Putamen (tissue), 1 donor: ENCODE measurements at regions not wholly inside any gene's neighbourhood (a gene's known extent, or its start where the extent isn't known, plus 50 kb on each side); places are given as distances from the start of the nearest gene placed in this dataset.

Experiments used
- DNase-seq: peaks from one replicate; pipeline ENCODE4 v3.0.0-alpha.2; 2016; ENCODE audit warnings: low spot score

DNA sequence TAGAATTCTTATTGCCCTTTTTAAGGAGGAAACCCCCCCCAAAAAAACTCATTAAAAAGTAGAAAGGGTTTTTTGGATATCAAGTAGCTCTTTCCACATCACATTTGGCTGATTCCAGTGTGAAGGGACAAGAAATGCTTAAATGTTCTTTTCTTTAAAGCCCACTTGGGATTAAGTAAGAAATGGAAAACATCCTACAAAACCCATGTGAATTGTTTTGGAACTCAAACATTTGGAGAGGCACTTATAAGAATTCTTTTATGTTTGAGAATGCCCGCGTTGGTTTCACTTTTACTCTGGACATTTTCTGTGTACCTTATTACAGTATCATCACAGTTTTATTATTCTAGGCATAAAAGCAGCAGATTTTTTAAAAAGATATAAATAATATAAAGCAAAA lies 301.1 kb upstream of the ACTBL2 start:
- DNase-seq = no peak

DNA sequence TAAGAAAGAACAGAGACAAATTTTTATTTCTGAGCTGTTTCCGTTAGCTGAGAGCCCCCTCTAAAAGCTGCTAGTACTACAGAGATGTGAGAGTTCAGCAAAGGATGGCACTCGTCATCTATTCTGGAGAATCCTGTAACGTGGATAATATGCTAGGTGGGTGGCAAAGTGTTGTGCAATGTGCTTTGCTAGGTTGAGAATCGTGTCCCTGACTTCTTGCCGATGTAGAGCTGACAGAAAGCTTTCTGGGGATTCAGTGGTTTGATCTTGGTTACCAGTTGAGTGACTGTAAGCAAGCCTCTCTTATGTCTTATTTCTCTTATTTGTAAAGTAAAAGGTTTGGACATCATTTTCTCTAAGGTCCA lies 298.3 kb upstream of the ACTBL2 start:
- DNase-seq = peak; percentile 72

DNA sequence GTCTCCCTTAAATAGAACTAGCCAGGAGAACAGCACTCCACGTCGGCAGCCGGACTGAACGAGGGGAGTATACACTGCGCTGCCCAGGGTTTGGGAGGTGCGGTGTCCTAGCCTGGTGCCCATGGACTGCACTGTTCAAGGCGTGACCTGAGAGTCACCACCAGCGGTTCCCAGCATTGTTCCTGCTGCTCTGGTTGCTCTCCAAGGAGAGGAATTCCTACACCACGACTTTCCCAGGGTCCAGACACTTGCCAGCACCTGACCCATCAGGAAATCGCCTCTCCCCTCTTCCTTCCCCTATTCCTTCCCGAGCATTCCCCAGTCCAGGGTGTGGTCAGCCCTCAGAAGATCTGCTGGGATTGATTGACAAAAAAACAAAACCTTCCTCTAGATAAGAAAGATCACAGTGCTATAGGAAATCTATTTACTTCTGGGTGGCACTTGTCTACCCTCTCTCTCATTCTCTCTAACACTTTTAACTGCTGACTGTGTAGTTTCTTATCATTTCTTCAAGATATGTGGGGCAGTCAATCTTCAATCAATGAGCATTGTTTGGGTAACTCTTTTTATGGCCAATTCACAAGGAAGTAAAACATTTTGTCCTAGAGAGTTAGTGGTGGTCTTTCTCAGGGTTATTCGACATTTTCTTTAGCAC lies 297.8 kb upstream of the ACTBL2 start:
- DNase-seq = no peak

DNA sequence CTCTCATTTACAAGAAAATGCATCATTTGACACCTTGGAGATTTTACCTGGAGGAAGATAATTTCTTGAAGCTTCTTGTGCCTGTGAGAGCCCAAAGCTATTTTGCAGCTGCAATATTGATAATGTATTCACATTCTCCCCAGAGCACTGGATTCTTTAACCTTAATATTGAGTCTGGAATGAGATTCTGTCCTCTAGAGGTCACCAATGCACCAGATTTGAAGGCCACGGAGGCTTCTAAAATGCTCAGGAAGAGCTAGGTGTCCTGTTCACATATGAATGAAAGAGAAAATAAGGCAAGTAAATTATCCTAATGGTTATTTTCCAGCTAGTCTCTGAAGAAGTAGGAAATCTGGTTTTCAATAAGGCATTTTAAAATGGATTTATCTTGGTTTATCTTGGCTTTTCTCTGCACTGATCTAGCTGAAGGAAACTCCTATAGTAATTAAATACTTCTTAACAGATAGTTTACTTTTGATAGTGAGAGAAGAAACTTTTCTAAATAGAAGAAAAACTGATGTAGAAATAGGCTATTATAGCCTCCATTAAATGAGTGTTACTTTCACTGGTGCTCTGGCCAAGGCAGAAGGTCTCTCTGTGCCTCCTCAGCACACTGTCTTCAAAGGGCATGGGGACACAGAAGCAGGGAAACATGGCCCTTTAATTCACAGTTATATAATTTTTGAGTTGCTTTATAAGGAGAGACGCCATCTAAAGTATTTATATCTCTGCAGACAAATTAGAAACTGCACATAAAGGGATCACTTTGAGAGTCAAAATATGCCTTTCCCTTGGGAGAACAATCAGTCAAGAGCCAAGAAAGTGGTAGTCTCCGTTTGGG lies 297.0 kb upstream of the ACTBL2 start:
- DNase-seq = peak; percentile 77

DNA sequence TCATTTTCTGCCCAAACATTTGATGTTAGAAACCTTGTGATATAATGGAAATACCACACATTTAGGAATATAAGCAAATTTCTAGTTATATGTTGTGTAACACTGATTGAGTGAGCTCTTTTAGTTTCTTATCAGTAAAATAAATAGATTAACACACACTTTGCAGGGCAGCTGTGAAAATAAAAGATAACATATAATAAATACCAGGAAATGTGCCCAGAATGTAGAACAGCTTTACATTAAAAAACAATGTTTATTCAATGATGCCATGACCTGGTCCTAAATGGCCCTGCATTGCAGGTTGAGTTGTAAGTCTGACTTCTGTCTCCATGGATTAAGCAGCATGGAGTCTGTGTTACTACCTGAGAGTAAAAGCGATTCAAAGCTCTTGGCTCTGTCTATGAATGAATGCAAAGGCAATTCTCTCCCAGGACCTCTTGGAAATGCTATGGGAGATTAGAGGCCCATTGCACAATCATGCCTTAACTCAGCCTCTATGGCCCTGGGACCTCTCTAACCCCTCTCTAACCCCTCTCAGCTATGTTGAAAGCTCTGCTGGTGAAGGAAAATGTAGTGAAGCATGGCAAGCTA lies 296.0 kb upstream of the ACTBL2 start:
- DNase-seq = no peak

DNA sequence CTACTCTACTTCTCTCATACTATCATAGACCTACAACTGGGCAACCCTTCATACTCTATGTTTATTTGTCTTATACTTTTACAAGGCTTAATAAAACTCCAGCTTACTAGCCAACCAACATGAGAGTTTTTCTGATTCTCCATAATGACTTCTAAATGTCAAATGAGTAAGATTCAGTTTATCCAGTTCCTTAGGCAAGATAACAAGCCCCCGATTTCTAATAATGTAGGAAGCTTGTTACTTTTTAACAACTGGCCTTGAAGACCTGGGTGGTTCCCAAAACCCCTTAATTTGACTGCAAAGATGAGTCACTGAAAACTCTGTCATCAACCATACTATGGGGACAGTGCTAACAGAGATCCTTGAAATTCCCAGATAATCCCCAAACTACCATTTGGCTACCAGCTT lies 294.6 kb upstream of the ACTBL2 start:
- no peak for DNase-seq

DNA sequence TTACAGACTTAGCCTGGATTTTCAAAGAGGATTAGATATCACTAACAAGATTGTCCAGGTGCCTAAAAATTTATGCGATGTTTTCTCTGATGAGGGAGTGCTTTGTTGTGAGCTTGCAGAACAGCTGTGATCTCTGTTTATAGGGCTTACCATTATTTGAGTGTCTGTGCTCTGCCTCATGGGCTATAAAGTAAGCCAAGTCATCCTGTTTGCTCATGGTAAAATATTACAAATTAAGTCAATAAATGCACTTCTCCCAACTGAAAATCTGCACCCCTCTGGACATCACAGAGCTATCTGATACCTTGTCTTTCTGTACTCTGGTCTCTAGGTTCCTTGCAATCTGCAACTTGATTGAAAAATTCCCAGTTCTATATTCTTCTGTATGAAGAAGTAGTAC lies 293.4 kb upstream of the ACTBL2 start:
- no peak for DNase-seq

DNA sequence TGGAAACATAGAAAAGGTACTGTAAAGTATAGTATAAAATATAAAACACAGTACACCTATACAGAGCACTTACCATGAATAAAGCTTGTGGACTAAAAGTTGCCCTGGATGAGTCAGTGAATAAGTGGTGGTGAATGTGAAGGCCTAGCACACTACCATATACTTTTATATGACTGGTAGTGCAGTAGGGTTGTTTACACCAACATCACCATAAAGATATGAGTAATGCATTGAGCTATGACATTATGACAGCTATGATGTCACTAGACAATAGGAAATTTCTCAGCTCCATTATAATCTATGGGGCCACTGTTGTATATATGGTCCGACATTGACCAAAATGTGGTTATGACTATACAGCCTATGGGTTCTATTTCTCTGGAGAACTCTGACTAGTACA lies 291.8 kb upstream of the ACTBL2 start:
- no peak for DNase-seq

DNA sequence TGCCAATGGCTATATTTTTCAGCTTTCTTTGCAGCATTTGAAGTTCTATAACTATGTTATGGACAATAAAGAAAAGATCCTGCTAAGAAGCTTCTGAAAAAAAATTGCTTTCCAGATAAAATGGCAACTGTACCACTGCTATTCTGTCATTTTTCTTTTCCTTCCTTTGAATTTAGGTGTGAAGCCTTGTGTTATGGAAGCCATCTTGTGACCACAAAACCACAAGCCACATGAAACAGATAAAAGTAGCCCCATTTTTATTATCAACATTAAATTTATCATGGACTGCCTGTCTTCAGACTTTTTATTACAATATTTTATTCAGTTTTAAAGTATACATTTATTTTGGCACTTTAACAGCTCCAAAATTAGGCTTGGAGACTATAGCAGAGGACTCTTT lies 289.9 kb upstream of the ACTBL2 start:
- no peak for DNase-seq

DNA sequence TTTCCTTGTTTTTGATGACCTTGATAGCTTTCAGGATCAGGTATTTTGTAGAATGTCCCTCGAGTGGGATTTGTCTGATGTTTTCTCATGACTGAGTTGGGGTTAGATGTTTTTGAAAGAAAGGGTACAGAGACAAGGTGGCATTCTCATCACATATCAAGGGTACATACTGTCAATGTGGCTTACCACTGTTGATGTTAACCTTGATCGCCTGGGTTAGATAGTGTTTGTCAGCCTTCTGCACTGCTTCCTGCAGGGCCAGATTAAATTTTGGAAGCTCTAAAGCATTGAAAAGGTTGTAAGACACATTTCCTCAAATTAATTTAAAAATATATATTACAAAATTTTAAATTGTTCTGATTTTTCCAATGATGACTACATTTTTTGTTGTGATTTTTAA lies 287.4 kb upstream of the ACTBL2 start:
- no peak for DNase-seq

DNA sequence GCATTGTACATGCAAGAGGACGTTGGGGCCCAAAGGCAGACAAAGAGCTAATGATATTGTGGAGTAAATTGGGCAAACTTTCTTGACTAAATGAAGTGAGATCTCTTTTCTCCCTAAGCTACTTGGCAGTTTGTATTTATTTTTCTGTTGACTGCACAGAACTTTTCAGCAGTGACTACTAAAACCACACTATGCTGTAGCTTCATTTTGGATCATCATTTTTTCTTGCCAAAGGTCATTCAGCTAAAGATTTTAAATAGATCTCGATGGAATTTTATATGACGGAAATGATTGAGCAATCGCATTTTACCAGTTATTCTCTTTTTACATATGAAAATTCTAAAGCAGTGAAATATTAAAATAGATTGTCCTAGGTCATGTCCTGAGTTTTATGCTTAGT lies 286.1 kb upstream of the ACTBL2 start:
- no peak for DNase-seq

DNA sequence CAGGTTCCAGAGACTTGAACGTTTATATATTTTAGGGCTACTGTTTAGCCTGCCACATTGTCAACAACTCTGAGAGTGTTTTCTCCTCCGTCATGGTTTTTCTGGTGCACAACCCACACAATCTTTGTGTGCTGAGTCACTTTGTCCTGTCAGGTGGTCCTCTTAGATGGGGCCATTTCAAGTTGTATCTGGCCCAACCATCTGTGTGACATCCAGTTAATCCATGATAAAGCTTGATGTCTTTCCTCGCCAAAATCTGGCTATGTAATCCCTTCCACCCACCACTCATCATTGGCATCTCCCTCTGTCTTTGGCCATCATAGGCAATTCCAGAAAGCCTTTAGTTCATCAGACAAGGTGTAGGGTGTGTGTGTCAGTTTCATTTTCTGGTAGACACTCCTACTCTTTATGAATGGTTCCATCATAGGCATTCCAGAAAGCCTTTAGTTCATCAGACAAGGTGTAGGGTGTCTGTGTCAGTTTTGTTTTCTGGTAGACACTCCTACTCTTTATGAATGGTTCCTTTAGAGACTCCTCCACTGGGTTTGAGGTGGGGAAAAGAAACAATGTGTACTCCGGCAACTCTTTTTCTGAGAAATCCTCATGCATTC lies 282.0 kb upstream of the ACTBL2 start:
- no peak for DNase-seq

DNA sequence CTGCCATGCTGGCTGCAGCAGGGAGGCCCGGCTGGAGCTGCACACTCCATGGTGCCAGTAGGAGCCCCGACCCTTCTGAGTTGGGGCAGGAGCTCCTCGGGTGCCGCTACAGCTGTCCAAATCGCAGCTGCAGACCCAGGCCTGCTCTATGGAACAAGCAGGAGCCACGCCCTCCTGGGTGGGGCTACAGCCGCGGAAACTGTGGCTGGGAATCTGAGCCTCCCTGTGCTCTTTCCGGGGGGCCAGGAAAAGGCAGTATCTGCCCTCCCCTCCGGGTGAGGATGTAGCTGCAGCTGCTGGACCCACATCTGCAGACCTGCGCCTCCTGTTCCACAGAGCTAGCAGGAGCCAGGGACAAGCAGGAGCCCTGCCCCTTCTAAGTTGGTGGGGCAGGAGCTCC lies 278.9 kb upstream of the ACTBL2 start:
- DNase-seq = no peak

DNA sequence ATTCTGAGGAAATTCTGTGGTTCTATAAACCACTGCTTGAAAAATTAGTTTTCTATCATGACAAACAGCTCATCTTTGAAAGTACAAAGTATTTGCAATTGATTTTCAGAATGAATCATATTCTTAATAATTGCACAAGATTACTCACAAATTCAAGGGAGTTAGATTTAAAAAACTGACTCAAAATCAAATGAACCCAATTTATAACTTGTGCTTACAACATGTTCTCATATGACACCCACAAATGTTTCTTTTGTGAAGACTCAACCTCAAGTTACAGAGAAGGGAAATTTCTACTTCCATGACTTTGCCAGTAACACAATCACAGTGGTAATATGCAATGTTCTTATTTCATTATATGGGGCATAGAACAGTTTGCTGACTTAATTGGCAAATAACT lies 272.0 kb upstream of the ACTBL2 start:
- peak; percentile 40 for DNase-seq

DNA sequence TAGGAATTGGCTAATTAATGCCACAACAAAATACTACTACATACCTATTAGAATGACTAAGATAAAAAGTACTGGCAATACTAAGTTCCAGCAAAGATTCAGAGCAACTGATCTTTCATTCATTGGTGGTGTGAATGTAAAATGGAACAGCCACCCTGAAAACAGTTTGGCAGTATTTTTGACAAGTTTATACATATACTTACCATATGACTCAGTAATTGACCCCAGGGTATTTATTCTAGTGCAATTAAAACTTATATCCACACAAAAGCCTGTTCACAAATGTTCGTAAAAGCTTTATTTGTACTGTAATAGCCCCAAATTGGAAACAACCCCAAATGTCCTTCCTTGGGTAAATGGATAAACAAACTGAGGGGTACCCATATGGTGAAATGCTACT lies 270.8 kb upstream of the ACTBL2 start:
- DNase-seq = no peak

DNA sequence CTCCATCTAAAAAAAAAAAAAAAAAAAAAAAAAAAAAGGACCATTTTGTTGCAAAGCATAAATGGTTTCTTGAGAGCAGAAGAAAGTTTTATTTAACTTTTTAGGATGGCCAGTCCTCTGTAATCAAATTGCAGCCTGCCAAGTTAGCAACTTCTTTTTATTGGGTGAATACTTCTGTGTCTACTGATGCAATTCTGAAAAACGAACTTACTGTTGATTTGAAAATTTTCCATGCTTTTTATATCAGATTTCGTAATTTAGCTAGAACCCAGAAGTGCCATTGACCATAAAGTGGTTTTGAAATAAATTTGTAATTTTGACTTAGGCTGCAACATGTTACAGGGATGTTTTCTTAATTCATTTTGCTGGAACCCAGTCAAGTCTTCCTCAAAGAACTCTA lies 269.1 kb upstream of the ACTBL2 start:
- no peak for DNase-seq

DNA sequence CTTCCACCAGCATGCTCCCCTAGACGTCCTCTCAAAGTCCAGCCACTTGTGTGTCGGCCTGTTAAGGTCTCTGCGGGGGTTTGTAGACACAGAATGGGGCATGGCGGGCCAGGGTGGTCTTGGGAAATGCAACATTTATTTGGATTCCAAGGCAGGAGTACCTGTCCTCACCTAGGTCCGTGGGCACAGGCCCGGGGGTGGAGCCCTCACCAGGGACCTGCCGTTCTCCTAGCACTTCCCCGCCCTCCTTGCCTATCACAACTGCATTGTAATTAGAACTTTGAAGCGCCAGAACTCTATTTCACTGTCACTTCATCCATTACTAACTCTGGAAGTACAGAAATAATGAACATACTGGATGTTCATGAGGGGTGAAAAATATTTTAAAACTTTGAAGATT lies 268.3 kb upstream of the ACTBL2 start:
- no peak for DNase-seq

DNA sequence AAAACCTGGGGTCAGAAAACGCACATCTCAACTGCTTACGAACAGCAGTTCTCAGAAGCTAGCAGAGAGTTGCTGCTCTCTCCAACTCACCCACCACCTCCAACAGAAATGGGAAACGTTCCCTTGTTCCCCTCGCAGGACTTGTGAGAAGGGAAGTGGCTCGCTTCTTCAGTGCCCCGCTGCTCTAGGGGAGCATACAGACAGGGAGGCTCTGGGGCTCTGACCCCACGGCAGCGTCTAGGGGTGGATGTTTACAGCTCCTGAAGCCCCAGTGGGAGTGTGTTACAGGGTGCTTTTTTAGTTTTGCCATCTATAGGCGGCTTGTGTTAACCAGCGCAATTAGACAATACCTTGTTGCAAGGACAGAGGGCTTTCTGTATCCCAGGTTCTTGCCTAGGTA lies 267.7 kb upstream of the ACTBL2 start:
- DNase-seq = no peak

DNA sequence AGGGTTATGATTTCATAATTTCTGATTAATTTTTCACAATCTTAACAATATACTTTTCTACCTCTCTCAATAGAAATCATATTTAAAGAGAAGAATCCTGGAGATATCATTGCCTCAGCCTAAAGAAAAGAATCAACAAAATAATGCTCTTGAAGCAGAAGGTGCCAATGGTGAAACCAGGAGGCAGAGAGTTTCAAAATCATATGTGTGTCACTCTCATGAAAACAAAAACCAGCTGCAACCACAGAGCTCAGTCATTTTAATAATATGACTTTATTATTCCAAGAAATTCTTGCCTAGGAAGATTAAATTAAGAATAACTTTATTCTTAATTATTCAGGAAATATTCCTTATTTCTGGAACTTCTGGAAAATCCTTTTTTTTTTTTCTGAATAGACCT lies 266.8 kb upstream of the ACTBL2 start:
- DNase-seq = no peak

DNA sequence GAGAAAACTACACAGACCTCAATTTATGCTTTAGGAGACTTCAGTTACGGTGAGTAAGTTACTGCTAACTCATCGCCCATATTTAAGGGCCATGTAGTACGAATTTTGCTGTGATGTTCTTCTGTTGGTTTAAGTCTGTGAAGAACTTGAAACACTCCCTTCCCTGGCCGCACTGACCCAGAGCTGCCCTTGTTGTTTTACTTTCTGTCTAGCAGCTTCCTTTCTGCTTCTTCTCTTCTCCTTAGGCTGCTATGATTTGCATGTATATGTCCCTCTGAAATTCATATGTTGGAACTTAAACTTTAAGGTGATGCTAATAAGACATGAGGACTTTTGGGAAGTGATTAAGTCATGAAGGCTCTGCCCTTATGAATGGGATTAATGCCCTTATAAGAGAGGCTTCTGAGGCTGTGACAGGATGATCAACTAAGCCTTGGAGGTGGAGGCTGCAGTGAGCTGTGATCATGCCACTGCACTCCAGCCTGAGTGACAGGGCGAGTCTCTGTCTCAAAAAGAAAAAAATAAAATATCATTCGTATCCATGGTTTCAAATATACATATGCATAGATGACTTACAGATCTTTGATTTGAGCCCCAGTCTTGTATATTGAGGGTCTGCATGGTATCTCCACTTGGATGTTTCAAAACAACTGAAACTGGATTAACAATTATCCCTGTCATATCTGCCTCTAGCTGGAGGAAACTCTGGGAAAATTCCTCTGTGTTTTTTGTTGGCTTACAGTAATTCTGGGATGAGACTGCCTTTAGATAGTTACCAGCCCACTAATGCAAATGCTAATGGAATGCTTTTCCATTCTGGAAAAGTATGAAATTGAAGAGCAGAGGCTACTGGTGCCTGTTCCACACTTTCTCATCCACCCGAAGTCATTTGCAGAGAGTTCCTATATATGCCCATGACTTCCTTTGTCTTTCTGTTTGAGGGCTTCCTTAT lies 263.4 kb upstream of the ACTBL2 start:
- DNase-seq = no peak

DNA sequence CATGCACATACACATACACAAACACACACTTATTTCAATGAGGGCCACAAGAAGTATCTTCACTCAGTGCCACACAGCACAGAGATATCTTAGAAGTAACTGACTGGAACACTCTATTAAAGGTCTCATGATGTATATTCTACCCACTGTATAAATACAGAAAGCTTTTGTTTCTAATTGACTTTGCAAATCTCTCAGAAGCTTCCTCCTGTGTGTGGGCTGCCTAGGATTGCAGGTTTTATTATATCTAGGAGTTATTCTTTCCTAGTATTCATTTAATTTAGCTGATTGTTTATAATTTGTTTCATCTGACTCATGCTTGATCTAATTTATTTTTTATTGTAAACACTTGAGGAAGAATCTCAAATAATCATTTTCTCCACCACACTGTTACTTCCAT lies 262.4 kb upstream of the ACTBL2 start:
- no peak for DNase-seq

DNA sequence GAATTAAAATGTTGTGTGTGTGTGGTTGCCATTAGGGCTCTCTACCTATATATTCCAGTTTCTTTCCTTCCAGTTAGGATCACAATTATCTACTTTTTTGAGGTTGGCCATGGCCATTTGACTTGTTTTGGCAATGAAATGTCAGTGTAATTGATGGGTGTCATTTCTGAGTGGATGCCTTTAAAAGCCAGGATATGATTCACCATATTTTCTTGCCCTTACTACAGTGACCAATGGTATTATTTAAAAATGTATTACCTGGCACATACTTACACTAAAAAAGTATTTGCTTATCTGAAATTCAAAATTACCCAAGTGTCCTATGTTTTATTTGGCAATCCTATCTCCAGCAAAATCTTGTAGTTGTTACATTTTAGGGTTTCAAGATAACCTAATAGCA lies 258.7 kb upstream of the ACTBL2 start:
- no peak for DNase-seq
